ENCODE measurements at regions not wholly inside any gene's neighbourhood (a gene's known extent, or its start where the extent isn't known, plus 50 kb on each side); places are given as distances from the start of the nearest gene placed in this dataset.

- Histone ChIP-seq H3K9ac (no peak overlapping the region), H3K4me2 (no peak overlapping the region), H3F3A (ENCODE audit: low read depth) (no peaks in the 10 kb centered on the region), H3K4me3 (no peak overlapping the region), H4K20me1 (ENCODE audit: low read depth) (no peaks in the 10 kb centered on the region), H3K27ac (no peak overlapping the region), H3K27me3 (peaks cover 37% of the 10 kb centered on the region), H3K79me2 (ENCODE audit: low read depth) (no peaks in the 10 kb centered on the region), H3K36me3 (no peaks in the 10 kb centered on the region), H3K9me3 (ENCODE audit: low read depth) (no peaks in the 10 kb centered on the region), H3K4me1 (no peaks in the 10 kb centered on the region), H2AFZ (replicated peaks) (no peak overlapping the region)
- H3K27me3 Mint-ChIP-seq (ENCODE audit: insufficient read depth, low read depth): peaks cover 2% of the 10 kb centered on the region
- no peaks in the 10 kb centered on the region for H3K9me3 Mint-ChIP-seq
- peaks cover 2% of the 10 kb centered on the region for H3K4me1 Mint-ChIP-seq
- no peak for TF ChIP-seq EZH2phosphoT487 (IDR thresholded peaks at IDR 0.05)
- TF ChIP-seq, protein P1, sequence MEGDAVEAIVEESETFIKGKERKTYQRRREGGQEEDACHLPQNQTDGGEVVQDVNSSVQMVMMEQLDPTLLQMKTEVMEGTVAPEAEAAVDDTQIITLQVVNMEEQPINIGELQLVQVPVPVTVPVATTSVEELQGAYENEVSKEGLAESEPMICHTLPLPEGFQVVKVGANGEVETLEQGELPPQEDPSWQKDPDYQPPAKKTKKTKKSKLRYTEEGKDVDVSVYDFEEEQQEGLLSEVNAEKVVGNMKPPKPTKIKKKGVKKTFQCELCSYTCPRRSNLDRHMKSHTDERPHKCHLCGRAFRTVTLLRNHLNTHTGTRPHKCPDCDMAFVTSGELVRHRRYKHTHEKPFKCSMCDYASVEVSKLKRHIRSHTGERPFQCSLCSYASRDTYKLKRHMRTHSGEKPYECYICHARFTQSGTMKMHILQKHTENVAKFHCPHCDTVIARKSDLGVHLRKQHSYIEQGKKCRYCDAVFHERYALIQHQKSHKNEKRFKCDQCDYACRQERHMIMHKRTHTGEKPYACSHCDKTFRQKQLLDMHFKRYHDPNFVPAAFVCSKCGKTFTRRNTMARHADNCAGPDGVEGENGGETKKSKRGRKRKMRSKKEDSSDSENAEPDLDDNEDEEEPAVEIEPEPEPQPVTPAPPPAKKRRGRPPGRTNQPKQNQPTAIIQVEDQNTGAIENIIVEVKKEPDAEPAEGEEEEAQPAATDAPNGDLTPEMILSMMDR (IDR thresholded peaks at IDR 0.05): no peak
- TF ChIP-seq EZH2 (IDR thresholded peaks at IDR 0.05): no peak
- no peak overlapping the region for H3K27ac Mint-ChIP-seq
- H3K36me3 Mint-ChIP-seq: no peaks in the 10 kb centered on the region
- DNase-seq (ENCODE audit: low spot score): no peak
- no peak overlapping the region for H3K4me3 Mint-ChIP-seq
These were observed 140.1 kb upstream of the MRPS22 start for GRCh38 chr3:139203752-139204151.

- Histone ChIP-seq H4K20me1 (ENCODE audit: low read depth) (no peaks in the 10 kb centered on the region), H3K27ac (no peak overlapping the region), H3K9me3 (ENCODE audit: low read depth) (no peaks in the 10 kb centered on the region), H3K4me2 (no peak overlapping the region), H3K4me1 (no peaks in the 10 kb centered on the region), H3K36me3 (no peaks in the 10 kb centered on the region), H3K4me3 (no peak overlapping the region), H3K79me2 (ENCODE audit: low read depth) (no peaks in the 10 kb centered on the region), H3K9ac (no peak overlapping the region), H3F3A (ENCODE audit: low read depth) (no peaks in the 10 kb centered on the region), H3K27me3 (peaks cover 44% of the 10 kb centered on the region), H2AFZ (replicated peaks) (no peak overlapping the region)
- H3K4me3 Mint-ChIP-seq: no peak overlapping the region
- H3K27ac Mint-ChIP-seq: no peak overlapping the region
- peaks cover 2% of the 10 kb centered on the region for H3K27me3 Mint-ChIP-seq (ENCODE audit: insufficient read depth, low read depth)
- H3K9me3 Mint-ChIP-seq: no peaks in the 10 kb centered on the region
- no peaks in the 10 kb centered on the region for H3K36me3 Mint-ChIP-seq
- H3K4me1 Mint-ChIP-seq: peaks cover 2% of the 10 kb centered on the region
- no peak for TF ChIP-seq EZH2phosphoT487 (IDR thresholded peaks at IDR 0.05)
- TF ChIP-seq EZH2 (IDR thresholded peaks at IDR 0.05): no peak
- TF ChIP-seq, protein P1 (IDR thresholded peaks at IDR 0.05): no peak
- no peak for DNase-seq (ENCODE audit: low spot score)
These were observed 139.1 kb upstream of the MRPS22 start for GRCh38 chr3:139204728-139205127.

- no peaks in the 10 kb centered on the region for H3K36me3 ChIP-seq
- Mint-ChIP-seq H3K4me3 (no peak overlapping the region), H3K4me1 (peaks cover 4% of the 10 kb centered on the region), H3K27me3 (ENCODE audit: insufficient read depth, low read depth) (peaks cover 2% of the 10 kb centered on the region), H3K27ac (no peak overlapping the region), H3K9me3 (no peaks in the 10 kb centered on the region), H3K36me3 (no peaks in the 10 kb centered on the region)
- H3K79me2 ChIP-seq (ENCODE audit: low read depth): no peaks in the 10 kb centered on the region
- no peak for DNase-seq (ENCODE audit: low spot score)
- no peaks in the 10 kb centered on the region for H3F3A ChIP-seq (ENCODE audit: low read depth)
- H3K27me3 ChIP-seq: peaks cover 4% of the 10 kb centered on the region
- no peaks in the 10 kb centered on the region for H4K20me1 ChIP-seq (ENCODE audit: low read depth)
- H3K9me3 ChIP-seq (ENCODE audit: low read depth): no peaks in the 10 kb centered on the region
- no peaks in the 10 kb centered on the region for H3K4me1 ChIP-seq
- no peak overlapping the region for H3K9ac ChIP-seq
- H3K4me3 ChIP-seq: no peak overlapping the region
- no peak overlapping the region for H3K4me2 ChIP-seq
- no peak overlapping the region for H2AFZ ChIP-seq (replicated peaks)
- H3K27ac ChIP-seq: no peak overlapping the region
- TF ChIP-seq EZH2 (IDR thresholded peaks at IDR 0.05) (no peak), EZH2phosphoT487 (IDR thresholded peaks at IDR 0.05) (no peak)
- TF ChIP-seq, protein P1 (IDR thresholded peaks at IDR 0.05): no peak
These were observed 129.9 kb upstream of the MRPS22 start for GRCh38 chr3:139213936-139214335.

All from neural progenitor cell (in vitro differentiated cells).